ENCODE measurements at regions not wholly inside any gene's neighbourhood (a gene's known extent, or its start where the extent isn't known, plus 50 kb on each side); places are given as distances from the start of the nearest gene placed in this dataset.

DNA sequence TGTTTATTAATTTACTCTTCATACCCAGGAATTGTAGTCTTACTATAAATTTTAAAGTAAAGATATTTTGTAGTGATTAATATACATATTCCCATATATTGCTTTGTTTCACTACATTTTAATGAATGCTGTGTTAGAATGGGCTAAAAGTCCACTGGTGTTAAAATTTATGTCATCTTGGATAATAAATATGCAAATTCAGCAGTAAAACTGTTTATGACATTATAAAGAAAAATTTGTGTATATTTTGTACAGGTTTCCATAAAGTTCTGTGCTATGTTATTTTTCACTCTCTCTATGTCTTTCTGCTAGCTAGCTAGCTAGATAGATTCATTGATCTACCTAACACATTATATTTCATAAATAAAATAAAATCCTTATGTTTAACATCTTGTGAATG is 1071.2 kb downstream of the FAT4 start:
- TF ChIP-seq, protein P1, sequence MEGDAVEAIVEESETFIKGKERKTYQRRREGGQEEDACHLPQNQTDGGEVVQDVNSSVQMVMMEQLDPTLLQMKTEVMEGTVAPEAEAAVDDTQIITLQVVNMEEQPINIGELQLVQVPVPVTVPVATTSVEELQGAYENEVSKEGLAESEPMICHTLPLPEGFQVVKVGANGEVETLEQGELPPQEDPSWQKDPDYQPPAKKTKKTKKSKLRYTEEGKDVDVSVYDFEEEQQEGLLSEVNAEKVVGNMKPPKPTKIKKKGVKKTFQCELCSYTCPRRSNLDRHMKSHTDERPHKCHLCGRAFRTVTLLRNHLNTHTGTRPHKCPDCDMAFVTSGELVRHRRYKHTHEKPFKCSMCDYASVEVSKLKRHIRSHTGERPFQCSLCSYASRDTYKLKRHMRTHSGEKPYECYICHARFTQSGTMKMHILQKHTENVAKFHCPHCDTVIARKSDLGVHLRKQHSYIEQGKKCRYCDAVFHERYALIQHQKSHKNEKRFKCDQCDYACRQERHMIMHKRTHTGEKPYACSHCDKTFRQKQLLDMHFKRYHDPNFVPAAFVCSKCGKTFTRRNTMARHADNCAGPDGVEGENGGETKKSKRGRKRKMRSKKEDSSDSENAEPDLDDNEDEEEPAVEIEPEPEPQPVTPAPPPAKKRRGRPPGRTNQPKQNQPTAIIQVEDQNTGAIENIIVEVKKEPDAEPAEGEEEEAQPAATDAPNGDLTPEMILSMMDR (IDR thresholded peaks at IDR 0.05): no peak
- TF ChIP-seq POLR2A (IDR thresholded peaks at IDR 0.05): no peak
